H1 (cell line): ENCODE measurements at regions not wholly inside any gene's neighbourhood (a gene's known extent, or its start where the extent isn't known, plus 50 kb on each side); places are given as distances from the start of the nearest gene placed in this dataset.
A peak's percentile ranks its signal among the peaks of the same experiment; 100 is the strongest.

Experiments
- CTCF ChIA-PET: fragments of 300-600 bp; sonication (Branson Sonifier 250); formaldehyde crosslinking; loops from one replicate; lab custom pipeline; 2021; ENCODE audit not compliant: partially characterized antibody; lab: Charles Lee
- POLR2A ChIA-PET: fragments of 300-600 bp; sonication (Branson Sonifier 250); formaldehyde crosslinking; loops from one replicate; lab custom pipeline; 2021; ENCODE audit warnings: inconsistent platforms; ENCODE audit not compliant: partially characterized antibody; lab: Charles Lee
- DNase-seq, 2 experiments: peaks; one replicate each; pipeline versions ENCODE4 v3.0.0 to v3.0.0-alpha.2; 2010 to 2022; ENCODE audit warnings: low spot score in 2 of 2, low read depth in 1 of 2, mixed read lengths in 1 of 2
- FAIRE-seq: peaks from 2 replicates; lab custom pipeline; 2011; peaks lifted over from hg19 to GRCh38; lab: Jason Lieb, UNC
- H2AFZ ChIP-seq: 2 replicates; pipeline ENCODE4 v1.8.1; 2012; ENCODE audit warnings: low read length, inconsistent platforms
- H2AK5ac ChIP-seq: 2 replicates; pipeline ENCODE4 v1.6.1; 2013; ENCODE audit warnings: low read depth, low read length
- H2BK120ac ChIP-seq: replicated peaks from 2 replicates; pipeline ENCODE3; 2013; ENCODE audit warnings: low read depth, low read length, inconsistent platforms
- H2BK12ac ChIP-seq: 2 replicates; pipeline ENCODE4 v1.6.1; 2013; ENCODE audit warnings: low read depth, low read length
- H2BK15ac ChIP-seq: 2 replicates; pipeline ENCODE4 v1.6.1; 2013; ENCODE audit warnings: low read length
- H2BK20ac ChIP-seq: 2 replicates; pipeline ENCODE4 v1.6.1; 2013; ENCODE audit warnings: low read length
- H2BK5ac ChIP-seq: 2 replicates; pipeline ENCODE4 v1.6.1; 2013; ENCODE audit warnings: low read depth, low read length
- H3K14ac ChIP-seq: 2 replicates; pipeline ENCODE4 v1.6.1; 2013; ENCODE audit warnings: inconsistent platforms; ENCODE audit not compliant: insufficient read length
- H3K18ac ChIP-seq: 2 replicates; pipeline ENCODE4 v1.6.1; 2013; ENCODE audit warnings: low read length; ENCODE audit errors: extremely low read depth
- H3K23ac ChIP-seq: 2 replicates; pipeline ENCODE4 v1.6.1; 2013; ENCODE audit warnings: inconsistent platforms; ENCODE audit not compliant: insufficient read length
- H3K23me2 ChIP-seq: 2 replicates; pipeline ENCODE4 v1.6.1; 2013; ENCODE audit warnings: low read depth, low read length
- H3K27ac ChIP-seq: 2 replicates; pipeline ENCODE4 v1.6.1; 2011; ENCODE audit warnings: low read depth, low read length, inconsistent platforms
- H3K27me3 ChIP-seq, 4 experiments: replicated peaks in 1 of 4; 1 replicate in 1 of 4; 2 replicates in 3 of 4; pipeline versions ENCODE4 v1.6.1 to v1.8.1; 2011 to 2013; ENCODE audit warnings: low read length in 3 of 4, mild to moderate bottlenecking in 3 of 4, inconsistent platforms in 2 of 4, mixed read lengths in 2 of 4, moderate library complexity in 1 of 4; ENCODE audit not compliant: control insufficient read depth in 3 of 4, insufficient read depth in 3 of 4; ENCODE audit errors: extremely low read depth in 1 of 4
- H3K36me3 ChIP-seq, 4 experiments: 2 replicates each; pipeline versions ENCODE4 v1.6.1 to v1.8.1; 2011 to 2013; ENCODE audit warnings: mild to moderate bottlenecking in 4 of 4, low read length in 3 of 4, moderate library complexity in 2 of 4, control low read depth in 1 of 4, inconsistent platforms in 1 of 4; ENCODE audit not compliant: insufficient read depth in 4 of 4, control insufficient read depth in 2 of 4
- H3K4ac ChIP-seq: replicated peaks from 2 replicates; pipeline ENCODE3; 2013; ENCODE audit warnings: low read length, low read depth, mixed read lengths, inconsistent platforms; ENCODE audit not compliant: insufficient read length
- H3K4me1 ChIP-seq, 4 experiments: replicated peaks in 1 of 4; 1 replicate in 1 of 4; 2 replicates in 3 of 4; pipeline versions ENCODE4 v1.6.1 to v1.8.1; 2011 to 2013; ENCODE audit warnings: low read length in 3 of 4, inconsistent platforms in 2 of 4, mixed read lengths in 1 of 4; ENCODE audit not compliant: insufficient read depth in 4 of 4, control insufficient read depth in 3 of 4
- H3K4me2 ChIP-seq, 2 experiments: 2 replicates each; pipeline versions ENCODE4 v1.6.1 to v1.8.1; 2011 to 2013; ENCODE audit warnings: low read depth in 2 of 2, low read length in 2 of 2, control low read depth in 1 of 2, inconsistent platforms in 1 of 2, mild to moderate bottlenecking in 1 of 2; ENCODE audit not compliant: insufficient read depth in 1 of 2
- H3K4me3 ChIP-seq, 4 experiments: fragments of 200-600, 300-600 bp in 1 of 4; sonication (generic), shearing (Covaris generic), sonication (Bioruptor Twin) in 1 of 4; 2 replicates each; pipeline versions ENCODE4 v1.5.1 to v1.8.1; 2011 to 2016; ENCODE audit warnings: low read length in 4 of 4, low read depth in 3 of 4, control low read depth in 2 of 4, inconsistent platforms in 2 of 4, mild to moderate bottlenecking in 2 of 4, mixed read lengths in 1 of 4, moderate library complexity in 1 of 4; ENCODE audit not compliant: insufficient read depth in 2 of 4; ENCODE audit errors: extremely low read depth in 1 of 4
- H3K56ac ChIP-seq: replicated peaks from 2 replicates; pipeline ENCODE3; 2013; ENCODE audit warnings: low read depth, mild to moderate bottlenecking, mixed read lengths, low read length, inconsistent platforms; ENCODE audit not compliant: insufficient read length
- H3K79me1 ChIP-seq: 2 replicates; pipeline ENCODE4 v1.6.1; 2013; ENCODE audit warnings: low read depth, low read length, control low read depth
- H3K79me2 ChIP-seq, 2 experiments: 2 replicates each; pipeline versions ENCODE4 v1.6.1 to v1.8.1; 2012 to 2013; ENCODE audit warnings: low read length in 2 of 2, mild to moderate bottlenecking in 2 of 2, inconsistent platforms in 1 of 2; ENCODE audit not compliant: insufficient read depth in 2 of 2, control insufficient read depth in 1 of 2
- H3K9ac ChIP-seq, 4 experiments: replicated peaks in 1 of 4; 1 replicate in 1 of 4; 2 replicates in 3 of 4; pipeline versions ENCODE4 v1.6.1 to v1.8.1; 2011 to 2013; ENCODE audit warnings: low read depth in 3 of 4, low read length in 3 of 4, control low read depth in 2 of 4, mild to moderate bottlenecking in 2 of 4, moderate library complexity in 2 of 4, inconsistent platforms in 1 of 4; ENCODE audit errors: extremely low read depth in 1 of 4
- H3K9me3 ChIP-seq, 2 experiments: 2 replicates each; pipeline versions ENCODE4 v1.6.1 to v1.8.1; 2012 to 2013; ENCODE audit warnings: mild to moderate bottlenecking in 2 of 2, moderate library complexity in 2 of 2, control low read depth in 1 of 2, inconsistent platforms in 1 of 2, low read depth in 1 of 2, low read length in 1 of 2, mixed read lengths in 1 of 2; ENCODE audit not compliant: insufficient read depth in 2 of 2
- H4K20me1 ChIP-seq, 2 experiments: replicated peaks in 1 of 2; 2 replicates each; pipeline versions ENCODE3 to v1.8.1; 2011 to 2013; ENCODE audit warnings: inconsistent platforms in 2 of 2, low read length in 2 of 2, mild to moderate bottlenecking in 1 of 2; ENCODE audit not compliant: insufficient read depth in 2 of 2, control insufficient read depth in 1 of 2
- H4K5ac ChIP-seq: 2 replicates; pipeline ENCODE4 v1.6.1; 2013; ENCODE audit warnings: low read length, low read depth, mixed read lengths, inconsistent platforms; ENCODE audit not compliant: insufficient read length
- H4K8ac ChIP-seq: 2 replicates; pipeline ENCODE4 v1.8.0; 2013; ENCODE audit warnings: mild to moderate bottlenecking, moderate library complexity, low read length, inconsistent platforms; ENCODE audit not compliant: insufficient read depth; ENCODE audit errors: extremely low read depth
- H4K91ac ChIP-seq: replicated peaks from 2 replicates; pipeline ENCODE3; 2013; ENCODE audit warnings: low read length, mixed read lengths, inconsistent platforms; ENCODE audit not compliant: insufficient read length
- BCL11A ChIP-seq, 2 experiments: IDR thresholded peaks; one replicate each; pipeline ENCODE4 v1.6.1; 2011; ENCODE audit warnings: low read depth in 2 of 2, low read length in 2 of 2, mild to moderate bottlenecking in 2 of 2
- CBX5 ChIP-seq: fragments of 300-800, 300-1000 bp; sonication (generic); IDR thresholded peaks from 2 replicates; pipeline ENCODE4 v1.7.1; 2016; ENCODE audit warnings: antibody characterized with exemption, low read length, low read depth
- E2F6 ChIP-seq: IDR thresholded peaks from 2 replicates; pipeline ENCODE4 v1.6.1; 2012; ENCODE audit warnings: inconsistent platforms
- EGR1 ChIP-seq: IDR thresholded peaks from 2 replicates; pipeline ENCODE4 v1.6.1; 2011; ENCODE audit warnings: low read depth, low read length, borderline replicate concordance
- FOSL1 ChIP-seq: IDR thresholded peaks from 2 replicates; pipeline ENCODE4 v1.6.1; 2011; ENCODE audit warnings: mild to moderate bottlenecking, low read depth, low read length, moderate library complexity; ENCODE audit not compliant: insufficient read depth
- MAX ChIP-seq: IDR thresholded peaks from 2 replicates; pipeline ENCODE4 v1.6.1; 2012; ENCODE audit warnings: inconsistent platforms
- NRF1 ChIP-seq: IDR thresholded peaks from 2 replicates; pipeline ENCODE4 v1.6.1; 2011; ENCODE audit warnings: mild to moderate bottlenecking, low read depth, low read length, improper control_type of control experiment
- SIX5 ChIP-seq: IDR thresholded peaks from 2 replicates; pipeline ENCODE4 v1.6.1; 2011; ENCODE audit warnings: mild to moderate bottlenecking, low read depth, low read length
- SP4 ChIP-seq: IDR thresholded peaks from 2 replicates; pipeline ENCODE4 v1.6.1; 2012; ENCODE audit warnings: low read length, inconsistent platforms
- SUZ12 ChIP-seq: fragments of 200-600 bp; sonication (generic); IDR thresholded peaks from 2 replicates; pipeline ENCODE4 v1.6.1; 2012; ENCODE audit warnings: mild to moderate bottlenecking, inconsistent platforms, low read length, moderate library complexity, mixed read lengths
- TBP ChIP-seq: IDR thresholded peaks from 2 replicates; pipeline ENCODE4 v1.6.1; 2011; ENCODE audit warnings: low read depth, low read length, improper control_type of control experiment
- WGBS, 2 experiments: shearing (Covaris generic) in 1 of 2; methylation state at CpG; one replicate each; pipeline versions ENCODE4 v1.1.6 to v1.1.7; 2013 to 2015; ENCODE audit warnings: low lambda C conversion rate in 2 of 2, mixed read lengths in 2 of 2, inconsistent platforms in 1 of 2, low coverage in 1 of 2, missing lambda C conversion rate in 1 of 2; ENCODE audit not compliant: insufficient replicate concordance in 2 of 2, insufficient coverage in 1 of 2, insufficient read length in 1 of 2; ENCODE audit errors: extremely low coverage in 1 of 2, missing lambda C conversion rate in 1 of 2; 5-methylcytosine and 5-hydroxymethylcytosine counted together

- Histone ChIP-seq H3K18ac (no peak overlapping the region), H4K5ac (no peak overlapping the region), H4K20me1 (no peaks in the 10 kb centered on the region), H3K23me2 (no peaks in the 10 kb centered on the region), H2BK20ac (peak overlapping the region; percentile 34; the same call in 1 of the 2 replicates), H2BK120ac (no peak overlapping the region), H3K9me3 (no peaks in the 10 kb centered on the region; a peak in 1 of 4 replicates), H3K36me3 (no peaks in the 10 kb centered on the region), H3K27ac (no peak overlapping the region), H2BK15ac (peak overlapping the region; percentile 40; the same call in 1 of the 2 replicates), H2BK12ac (no peak overlapping the region; the same call in 1 of the 2 replicates), H3K56ac (no peak overlapping the region), H3K79me1 (no peaks in the 10 kb centered on the region; the same call in 1 of the 2 replicates), H3K4me2 (no peak overlapping the region), H3K14ac (no peak overlapping the region), H4K91ac (peak overlapping the region; percentile 8), H3K79me2 (no peaks in the 10 kb centered on the region; a peak in 1 of 4 replicates), H3K4ac (no peak overlapping the region), H3K4me3 (no peak overlapping the region), H3K4me1 (peaks cover 5 to 35% (median 18%) of the 10 kb centered on the region in 4 experiments), H2AFZ (no peak overlapping the region), H3K9ac (no peak overlapping the region), H2BK5ac (no peak overlapping the region), H2AK5ac (no peak overlapping the region; the same call in 1 of the 2 replicates), H4K8ac (no peak overlapping the region; the same call in 1 of the 2 replicates), H3K23ac (no peak overlapping the region), H3K27me3 (no peaks in the 10 kb centered on the region)
- no peak for DNase-seq
- ChIA-PET CTCF (no interaction called here), POLR2A (no interaction called here)
- no peak for FAIRE-seq
- 88% methylated on average over 11 of the region's 11 CpGs; no CpG with 5 or more reads in 1 of the 2 experiments for WGBS, 2 experiments
- TF ChIP-seq BCL11A (IDR thresholded peaks at IDR 0.05; ENCODE audit: low read depth in 2 of 2, low read length in 2 of 2): no peak
- no peak for TF ChIP-seq CBX5
- no peak for TF ChIP-seq SP4
- no peak for TF ChIP-seq MAX
- no peak for TF ChIP-seq E2F6
- TF ChIP-seq TBP: no peak
- TF ChIP-seq NRF1: no peak
- no peak for TF ChIP-seq EGR1
- TF ChIP-seq SUZ12: no peak
- no peak for TF ChIP-seq SIX5
- no peak for TF ChIP-seq FOSL1
Measured at GRCh38 chr22:49531368-49531791, 296.3 kb downstream of the BRD1 start.
